Skeletal muscle cell (primary cell): ENCODE measurements at regions not wholly inside any gene's neighbourhood (a gene's known extent, or its start where the extent isn't known, plus 50 kb on each side); places are given as distances from the start of the nearest gene placed in this dataset.

Source experiments
- DNase-seq: peaks from one replicate; pipeline ENCODE4 v3.0.0-alpha.2; 2010; ENCODE audit warnings: low read depth
- H3K4me3 ChIP-seq: 2 replicates; pipeline ENCODE4 v1.5.1; 2011; ENCODE audit warnings: low read depth, mild to moderate bottlenecking, control low read depth, low read length, moderate library complexity

DNA sequence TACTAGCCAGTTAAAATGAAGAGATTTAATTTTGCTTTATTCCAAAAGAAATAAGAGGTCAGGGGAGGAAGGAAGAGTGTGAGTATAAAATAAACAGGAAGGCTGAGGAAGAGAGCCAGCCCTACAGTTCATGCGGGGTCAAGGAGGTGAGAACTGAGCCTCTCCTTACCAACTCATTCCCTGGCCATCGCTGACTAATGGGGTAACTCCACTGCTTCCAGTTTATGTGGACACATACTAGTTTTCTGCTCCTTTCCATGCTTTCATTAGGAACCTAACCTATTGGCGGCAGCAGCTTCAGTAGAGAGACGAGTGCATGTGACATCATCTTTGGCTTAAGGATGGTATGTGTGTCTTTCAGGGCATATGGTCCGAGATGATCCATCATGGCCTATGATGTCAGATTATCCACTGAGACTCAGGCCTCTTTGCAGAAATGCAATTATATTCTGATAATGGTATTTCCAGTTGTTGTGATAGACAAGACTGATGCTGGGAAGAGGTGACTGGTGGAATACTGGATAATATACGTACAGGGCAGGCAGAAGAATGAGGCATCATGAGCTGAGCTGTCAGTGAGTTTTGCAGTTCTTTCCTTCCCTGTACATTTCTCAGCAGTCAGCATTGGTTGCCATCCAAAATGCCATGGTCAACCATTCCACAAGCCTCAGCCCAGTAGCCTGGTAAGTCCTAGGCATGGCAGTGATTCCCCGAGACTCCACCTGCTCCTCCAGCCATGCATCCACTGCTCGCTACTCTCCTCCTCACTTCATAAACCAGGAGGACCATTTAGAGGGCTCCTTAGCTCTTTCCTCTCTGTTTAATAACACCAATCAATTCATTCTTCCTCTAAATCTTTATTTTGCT, 184.6 kb upstream of the OSR1 start:
- no peak for DNase-seq

DNA sequence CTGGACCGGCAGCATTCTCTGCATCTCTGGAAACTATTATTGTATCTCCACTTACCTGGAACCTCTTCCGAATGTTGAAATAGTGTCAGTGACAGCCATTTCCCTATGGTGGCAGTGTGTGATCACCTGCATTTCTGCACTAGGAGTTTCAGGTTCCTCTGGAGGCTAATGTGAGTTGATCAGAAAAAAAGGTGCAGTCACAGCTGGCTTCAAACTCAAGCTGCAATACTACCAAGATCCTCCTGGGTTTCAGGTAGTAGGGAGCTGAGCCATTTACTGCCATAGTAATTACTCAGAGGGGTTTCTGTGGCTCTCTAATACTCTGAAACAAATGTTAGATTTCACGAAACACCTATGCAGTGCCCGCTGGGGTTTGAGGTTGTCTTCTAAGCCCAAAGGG, 183.5 kb upstream of the OSR1 start:
- H3K4me3 ChIP-seq = no peak overlapping the region
- DNase-seq = no peak

More for the DNA sequence above, 184.6 kb upstream of the OSR1 start:
- H3K4me3 ChIP-seq = no peak overlapping the region

DNA sequence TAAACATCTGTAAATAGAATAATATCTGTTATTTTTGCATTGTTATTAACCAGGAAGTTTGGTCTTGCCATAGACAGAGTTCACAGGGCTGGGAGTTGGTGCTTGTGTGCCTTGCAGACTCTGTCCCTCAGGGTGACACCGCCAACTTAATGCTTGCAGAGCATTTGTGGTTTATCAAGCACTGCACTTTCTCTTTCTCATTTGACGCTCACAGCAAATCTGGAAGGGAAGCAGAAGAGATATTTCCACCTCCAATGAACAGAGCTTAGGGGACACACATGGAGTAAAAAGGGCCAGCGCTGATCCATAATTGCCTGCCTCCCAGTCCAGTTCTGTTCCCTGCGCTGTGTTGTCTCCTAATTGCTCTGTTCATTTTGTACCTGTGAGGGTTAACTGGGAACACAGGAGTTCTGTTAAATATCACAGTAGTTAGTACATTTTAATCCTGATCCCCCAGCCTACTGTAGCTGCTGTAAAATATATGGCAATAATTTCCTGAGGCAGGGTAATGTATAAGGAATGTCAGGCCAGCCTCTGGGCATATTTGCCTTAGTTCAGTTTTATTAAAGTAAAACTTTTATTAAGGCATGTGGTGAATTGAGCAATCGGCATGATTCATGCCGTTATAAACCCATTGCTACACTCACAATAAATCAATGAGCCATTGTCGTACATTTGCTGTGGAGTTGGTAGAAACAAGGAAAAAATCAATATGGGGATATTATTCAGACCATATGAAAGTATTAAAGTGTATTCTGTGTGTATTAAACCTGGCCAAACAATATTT, 182.5 kb upstream of the OSR1 start:
- no peak overlapping the region for H3K4me3 ChIP-seq
- DNase-seq = peak; percentile 86

DNA sequence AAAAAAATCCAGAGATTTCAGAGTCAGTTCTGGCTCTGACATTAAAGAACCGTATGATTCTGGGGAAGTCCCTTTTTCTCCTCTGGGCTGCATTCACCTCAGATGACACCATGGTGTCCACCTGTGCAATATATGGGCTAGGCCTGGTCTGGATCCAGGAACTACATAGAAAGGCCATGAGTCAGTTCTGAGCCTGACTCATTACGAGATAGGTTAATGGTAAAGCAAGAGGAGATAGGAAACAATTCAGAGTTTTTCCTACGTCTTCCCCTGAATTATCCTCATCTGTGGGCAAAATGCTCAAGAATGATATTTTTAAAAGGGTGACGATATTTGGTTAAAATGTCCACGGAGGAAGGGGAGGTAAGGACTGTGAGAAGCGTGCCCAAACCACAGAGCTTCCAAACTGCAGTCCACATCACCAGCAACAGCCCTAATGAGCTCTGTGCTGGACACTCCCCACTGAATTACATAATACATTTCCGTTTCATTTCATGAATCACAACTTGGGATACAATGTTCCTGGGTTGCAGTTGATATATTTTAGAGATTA, 180.1 kb upstream of the OSR1 start:
- H3K4me3 ChIP-seq = no peak overlapping the region
- peak; percentile 81 for DNase-seq

GRCh38 chr2:19536136-19536535, 177.7 kb upstream of the OSR1 start:
- H3K4me3 ChIP-seq = no peak overlapping the region
- no peak for DNase-seq

DNA sequence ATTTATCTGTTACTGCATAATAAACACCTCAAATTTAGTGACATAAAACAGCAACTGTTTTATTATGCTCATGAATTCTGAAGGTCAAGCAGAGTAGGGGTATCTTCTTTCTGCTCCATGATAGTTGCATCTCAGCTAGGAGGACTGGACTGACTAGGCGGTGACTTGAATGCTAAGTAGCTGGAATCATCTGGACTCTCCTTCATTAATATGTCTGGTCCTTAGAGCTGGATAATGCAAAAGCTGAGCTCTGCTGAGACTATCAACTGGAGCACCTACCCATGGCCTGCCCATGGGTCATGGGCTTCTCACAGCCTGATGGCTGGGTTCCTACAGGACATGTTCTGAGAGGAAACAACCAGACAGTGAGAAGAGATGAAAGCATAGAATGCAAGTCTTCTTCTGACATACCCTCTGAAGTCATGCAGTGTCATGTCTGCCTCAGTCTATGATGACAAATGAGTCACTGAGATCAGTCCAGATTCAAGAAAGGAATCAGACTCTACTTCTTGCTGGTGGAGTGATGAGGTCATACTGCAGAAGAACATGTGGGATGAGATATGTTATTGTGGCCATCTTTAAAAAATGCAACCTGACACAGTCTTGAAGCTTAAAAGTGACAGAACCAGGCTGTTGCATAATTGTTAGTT, 174.2 kb upstream of the OSR1 start:
- no peak for DNase-seq

DNA sequence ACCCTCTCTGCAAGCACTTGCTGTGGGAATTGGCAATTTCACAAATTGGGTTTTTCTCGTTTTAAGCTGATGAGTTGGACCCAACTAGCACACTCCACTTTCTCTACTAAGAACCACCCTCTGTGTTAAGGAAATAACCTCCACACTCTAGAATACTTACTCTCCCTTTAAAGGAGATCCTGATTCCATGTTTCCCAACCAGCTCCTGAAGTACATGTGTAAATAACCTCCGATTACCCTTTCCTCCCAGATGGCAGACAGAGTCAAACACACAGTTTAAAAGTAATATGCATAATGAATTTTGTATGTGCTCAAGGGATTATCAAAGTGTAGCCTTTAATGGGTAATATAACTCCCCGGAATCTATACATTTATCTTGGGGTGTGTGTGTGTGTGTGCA, 171.3 kb upstream of the OSR1 start:
- H3K4me3 ChIP-seq = no peak overlapping the region
- no peak for DNase-seq

More for the DNA sequence above, 174.2 kb upstream of the OSR1 start:
- H3K4me3 ChIP-seq = no peak overlapping the region

GRCh38 chr2:19527771-19528170, 169.3 kb upstream of the OSR1 start:
- DNase-seq = no peak
- no peak overlapping the region for H3K4me3 ChIP-seq

GRCh38 chr2:19525313-19525712, 166.9 kb upstream of the OSR1 start:
- no peak overlapping the region for H3K4me3 ChIP-seq
- no peak for DNase-seq

GRCh38 chr2:19519045-19519444, 160.6 kb upstream of the OSR1 start:
- DNase-seq = no peak
- no peak overlapping the region for H3K4me3 ChIP-seq

- no peak overlapping the region for H3K4me3 ChIP-seq
- no peak for DNase-seq
These were observed 148.7 kb upstream of the OSR1 start for GRCh38 chr2:19507137-19507536.

DNA sequence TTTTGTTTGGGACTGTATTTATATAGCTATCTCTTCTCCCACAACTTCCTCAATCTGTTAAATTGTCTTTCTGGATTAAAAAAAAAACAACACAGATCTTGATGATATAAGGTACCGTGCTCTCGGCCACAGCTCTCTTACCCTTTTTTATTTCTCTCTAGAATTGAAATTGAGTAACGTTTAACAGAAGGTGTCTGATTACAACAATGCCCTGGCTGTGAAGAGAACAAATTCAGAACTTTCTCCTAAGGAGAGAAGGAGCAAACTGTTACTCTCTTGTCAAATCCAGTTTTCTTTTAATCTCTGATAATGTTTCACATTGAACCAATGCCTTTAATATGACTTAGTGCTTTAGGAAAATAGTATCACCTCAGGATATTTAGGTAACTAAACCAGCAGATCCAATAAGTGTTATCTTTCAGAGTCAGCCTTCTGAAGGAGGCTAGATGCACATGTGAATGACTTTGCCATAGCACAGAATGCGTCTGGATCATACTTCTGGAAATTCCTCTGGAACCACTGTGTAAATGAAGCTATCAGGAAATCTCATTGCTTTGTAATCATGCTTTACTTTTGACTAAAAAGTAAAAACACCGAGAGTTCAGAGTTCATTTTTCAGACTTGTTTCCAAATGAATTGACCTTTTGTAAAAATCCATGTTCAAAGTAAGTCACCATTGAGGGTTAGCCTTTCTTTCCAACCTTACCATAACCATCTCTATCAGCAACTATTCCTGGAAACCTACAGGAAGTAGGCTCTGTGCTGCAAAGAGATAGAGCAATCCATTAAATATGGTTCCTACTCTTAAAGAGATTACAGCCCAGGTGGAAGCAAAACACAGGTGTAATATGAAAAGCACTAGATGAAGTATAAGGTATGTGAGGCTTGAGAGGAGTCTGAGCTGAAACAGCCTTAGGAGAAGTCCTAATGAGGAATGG, 147.0 kb upstream of the OSR1 start:
- no peak overlapping the region for H3K4me3 ChIP-seq
- no peak for DNase-seq

- no peak for DNase-seq
- H3K4me3 ChIP-seq = no peak overlapping the region
These were observed 146.2 kb upstream of the OSR1 start for GRCh38 chr2:19504400-19505198.

GRCh38 chr2:19503915-19504314, 145.5 kb upstream of the OSR1 start:
- no peak overlapping the region for H3K4me3 ChIP-seq
- DNase-seq = no peak

GRCh38 chr2:19503406-19503805, 145.0 kb upstream of the OSR1 start:
- H3K4me3 ChIP-seq = no peak overlapping the region
- DNase-seq = no peak

DNA sequence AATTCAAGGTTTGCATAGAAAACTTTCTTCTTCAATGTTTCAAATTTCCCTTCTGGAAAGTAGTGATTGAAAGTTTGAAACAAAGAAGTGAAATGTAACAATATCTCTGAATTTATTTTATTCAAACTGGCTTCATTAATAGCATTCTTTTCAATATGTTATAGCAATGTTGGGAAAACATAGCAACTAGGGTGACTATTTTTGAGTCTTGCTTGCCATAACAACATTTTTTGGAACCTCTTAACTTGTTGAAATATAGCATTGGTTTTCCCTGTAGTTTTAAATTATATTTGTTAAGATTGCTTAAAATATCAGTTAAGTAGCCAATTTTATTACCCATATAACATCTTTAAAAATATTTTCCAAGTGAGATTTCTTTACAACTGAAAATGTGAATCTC, 141.7 kb upstream of the OSR1 start:
- no peak overlapping the region for H3K4me3 ChIP-seq
- DNase-seq = no peak

DNA sequence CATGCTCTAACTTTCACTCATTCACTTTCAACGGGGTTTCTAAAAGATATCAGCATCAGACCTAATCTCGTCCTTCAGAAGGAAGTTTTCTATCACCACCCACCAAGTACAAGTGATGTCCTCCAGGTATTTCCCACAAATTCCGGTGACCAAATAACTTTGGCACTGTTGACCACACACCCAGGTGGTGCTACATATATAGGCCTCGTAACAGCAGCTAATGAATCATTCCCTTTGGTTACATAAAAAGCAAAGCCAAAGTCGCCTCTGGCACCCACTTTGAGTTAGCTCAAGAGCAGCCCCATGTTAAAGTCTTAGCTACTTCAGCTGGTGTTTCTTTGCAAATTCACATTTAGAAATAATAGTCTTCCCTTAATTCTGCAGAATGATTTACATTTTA, 138.2 kb upstream of the OSR1 start:
- no peak overlapping the region for H3K4me3 ChIP-seq
- no peak for DNase-seq

DNA sequence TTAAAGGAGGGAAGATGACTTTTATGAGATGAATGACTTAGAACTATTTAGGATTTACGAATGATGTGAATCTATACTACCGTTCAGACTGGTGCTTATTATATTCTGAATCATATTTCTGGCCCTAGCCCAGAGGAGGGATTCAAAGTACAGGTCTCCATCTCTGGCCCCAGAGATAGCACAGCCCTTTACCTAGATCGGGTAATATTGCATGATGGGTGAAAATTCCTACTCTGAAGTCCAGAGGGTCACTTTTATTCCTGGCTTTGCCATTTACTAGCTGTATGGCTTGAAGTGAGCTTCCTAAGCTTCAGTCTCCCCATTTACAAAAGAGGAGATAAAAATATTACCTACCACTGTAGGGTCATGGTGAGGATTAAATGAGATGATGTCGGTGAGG, 135.8 kb upstream of the OSR1 start:
- H3K4me3 ChIP-seq = no peak overlapping the region
- DNase-seq = no peak
